ENCODE measurements at regions not wholly inside any gene's neighbourhood (a gene's known extent, or its start where the extent isn't known, plus 50 kb on each side); places are given as distances from the start of the nearest gene placed in this dataset.

DNA sequence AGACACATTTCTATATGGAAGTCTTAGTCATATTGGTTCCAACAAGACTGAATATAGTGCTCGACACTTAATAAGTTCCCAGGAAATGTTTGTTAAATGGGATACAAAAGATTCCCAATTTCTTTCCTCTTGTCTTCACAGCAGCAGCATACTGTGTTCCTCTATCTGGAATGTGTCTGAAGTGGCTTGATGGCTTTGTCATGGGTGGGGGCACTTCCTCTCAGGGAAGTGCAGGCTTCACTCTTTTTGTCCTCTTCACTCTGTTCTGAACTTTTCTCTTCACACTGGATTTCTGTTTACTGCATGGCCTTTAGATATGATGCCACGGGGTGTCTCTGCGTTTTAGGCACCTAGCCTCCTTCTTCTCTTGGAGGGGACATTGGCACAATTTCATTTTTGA lies 127.7 kb upstream of the C9orf72 start:
- peaks cover 0 to 1% (median 0%) of the 10 kb centered on the region in 4 experiments; a peak in 1 of 7 replicates for H3K27me3 ChIP-seq (replicated peaks in 1 of 4; ENCODE audit: control insufficient read depth in 3 of 4, extremely low read depth in 1 of 4, insufficient read depth in 3 of 4, low read length in 3 of 4)
- no peak overlapping the region for H3K9ac ChIP-seq (replicated peaks in 1 of 4; ENCODE audit: extremely low read depth in 1 of 4, low read depth in 3 of 4, low read length in 3 of 4)
- H2BK120ac ChIP-seq (replicated peaks; ENCODE audit: low read depth, low read length): no peak overlapping the region
- H3K4me1 ChIP-seq (replicated peaks in 1 of 4; ENCODE audit: control insufficient read depth in 3 of 4, insufficient read depth in 4 of 4, low read length in 3 of 4): no peaks in the 10 kb centered on the region
- H2BK15ac ChIP-seq (ENCODE audit: low read length): no peak overlapping the region
- no peak overlapping the region for H3K23ac ChIP-seq (ENCODE audit: insufficient read length)
- H3K9me3 ChIP-seq (ENCODE audit: insufficient read depth in 2 of 2, low read depth in 1 of 2, low read length in 1 of 2): no peaks in the 10 kb centered on the region
- WGBS, 2 experiments (ENCODE audit: extremely low coverage in 1 of 2, insufficient coverage in 1 of 2, insufficient read length in 1 of 2, insufficient replicate concordance in 2 of 2, low coverage in 1 of 2, low lambda C conversion rate in 2 of 2, missing lambda C conversion rate in 1 of 2): 87% methylated on average over 3 of the region's 3 CpGs; no CpG with 5 or more reads in 1 of the 2 experiments
- H3K4me2 ChIP-seq (ENCODE audit: insufficient read depth in 1 of 2, low read depth in 2 of 2, low read length in 2 of 2): no peak overlapping the region
- no peak overlapping the region for H2BK12ac ChIP-seq (ENCODE audit: low read depth, low read length)
- POLR2A ChIA-PET (ENCODE audit: partially characterized antibody): no interaction called here
- H3K4ac ChIP-seq (replicated peaks; ENCODE audit: insufficient read length, low read depth, low read length): no peak overlapping the region
- no peak overlapping the region for H4K5ac ChIP-seq (ENCODE audit: insufficient read length, low read depth, low read length)
- H3K56ac ChIP-seq (replicated peaks; ENCODE audit: insufficient read length, low read depth, low read length): no peak overlapping the region
- H4K8ac ChIP-seq (ENCODE audit: extremely low read depth, insufficient read depth, low read length): no peak overlapping the region
- H2AK5ac ChIP-seq (ENCODE audit: low read depth, low read length): no peak overlapping the region
- no peak overlapping the region for H3K14ac ChIP-seq (ENCODE audit: insufficient read length)
- H4K91ac ChIP-seq (replicated peaks; ENCODE audit: insufficient read length, low read length): no peak overlapping the region
- H3K23me2 ChIP-seq (ENCODE audit: low read depth, low read length): no peaks in the 10 kb centered on the region
- no peaks in the 10 kb centered on the region for H3K79me2 ChIP-seq (ENCODE audit: control insufficient read depth in 1 of 2, insufficient read depth in 2 of 2, low read length in 2 of 2)
- DNase-seq (ENCODE audit: low read depth in 1 of 2, low spot score in 2 of 2) (no peak), FAIRE-seq (no peak)
- H3K79me1 ChIP-seq (ENCODE audit: low read depth, low read length): no peaks in the 10 kb centered on the region
- H3K27ac ChIP-seq (ENCODE audit: low read depth, low read length): no peak overlapping the region
- H3K36me3 ChIP-seq (ENCODE audit: control insufficient read depth in 2 of 4, insufficient read depth in 4 of 4, low read length in 3 of 4): no peaks in the 10 kb centered on the region
- H2BK20ac ChIP-seq (ENCODE audit: low read length): no peak overlapping the region
- H3K4me3 ChIP-seq (ENCODE audit: extremely low read depth in 1 of 4, insufficient read depth in 2 of 4, low read depth in 3 of 4, low read length in 4 of 4): no peak overlapping the region
- H2AFZ ChIP-seq (ENCODE audit: low read length): no peak overlapping the region
- no peak overlapping the region for H2BK5ac ChIP-seq (ENCODE audit: low read depth, low read length)
- no peaks in the 10 kb centered on the region for H4K20me1 ChIP-seq (replicated peaks in 1 of 2; ENCODE audit: control insufficient read depth in 1 of 2, insufficient read depth in 2 of 2, low read length in 2 of 2)
- CTCF ChIA-PET (ENCODE audit: partially characterized antibody): interaction anchor here (0.7 to 1.1 kb wide), 3 partner anchors 14 to 372 kb away, joined by 3 to 4 read pairs (median 3); no protein-coding TSS in a partner anchor
- no peak overlapping the region for H3K18ac ChIP-seq (ENCODE audit: extremely low read depth, low read length)
- TF ChIP-seq RAD21 (IDR thresholded peaks at IDR 0.05 in 1 of 2, conservative IDR thresholded peaks at IDR 0.05 in 1 of 2; ENCODE audit: low read depth in 2 of 2, low read length in 2 of 2): no peak
- no peak for TF ChIP-seq BCL11A (IDR thresholded peaks at IDR 0.05; ENCODE audit: low read depth in 2 of 2, low read length in 2 of 2)
- TF ChIP-seq TEAD4 (IDR thresholded peaks at IDR 0.05; ENCODE audit: low read depth, low read length): no peak
- TF ChIP-seq KDM4A (IDR thresholded peaks at IDR 0.05; ENCODE audit: low read depth, low read length, severe bottlenecking): no peak
- no peak for TF ChIP-seq SP1 (IDR thresholded peaks at IDR 0.05; ENCODE audit: low read depth, low read length)
- TF ChIP-seq KDM1A (IDR thresholded peaks at IDR 0.05; ENCODE audit: borderline replicate concordance, low read length): no peak
